ENCODE measurements at regions not wholly inside any gene's neighbourhood (a gene's known extent, or its start where the extent isn't known, plus 50 kb on each side); places are given as distances from the start of the nearest gene placed in this dataset.

- TF ChIP-seq POLR2A (IDR thresholded peaks at IDR 0.05) (no peak), CTCF (IDR thresholded peaks at IDR 0.05) (no peak)
Measured at GRCh38 chr3:184471439-184471838, 90.1 kb upstream of the EPHB3 start.

All from ovary (tissue), 3 donors.